ENCODE measurements at regions not wholly inside any gene's neighbourhood (a gene's known extent, or its start where the extent isn't known, plus 50 kb on each side); places are given as distances from the start of the nearest gene placed in this dataset.

DNA sequence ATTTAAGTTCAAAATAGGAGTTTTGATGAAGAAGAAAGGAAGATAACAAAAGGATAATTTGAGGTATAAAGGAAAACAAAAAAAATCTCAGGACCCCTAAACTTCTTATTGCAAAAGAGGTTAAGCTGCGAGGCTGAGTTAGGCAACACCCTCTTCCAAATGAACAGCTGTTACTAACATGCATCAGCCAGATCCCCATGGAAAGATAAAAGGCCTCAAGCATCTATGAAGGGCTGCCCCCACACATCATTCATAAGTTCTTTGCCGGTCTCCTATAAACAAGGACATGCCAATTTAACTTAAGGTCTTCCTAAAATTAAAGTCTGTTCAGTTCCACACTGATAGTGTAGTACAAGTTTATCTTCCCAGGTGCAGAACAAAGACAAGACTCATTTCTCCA is 75.8 kb upstream of the IMMP2L start:
- POLR2A ChIA-PET = no interaction called here
- Histone ChIP-seq H3K9me3 (ENCODE audit: control insufficient read depth in 1 of 2, insufficient read depth in 1 of 2, low read length in 2 of 2) (peaks cover 0 to 6% of the 10 kb centered on the region in 2 experiments), H3K4me1 (ENCODE audit: insufficient read depth, low read length) (no peaks in the 10 kb centered on the region), H3K4me3 (ENCODE audit: low read length) (no peak overlapping the region), H3K36me3 (ENCODE audit: insufficient read depth, low read length) (no peaks in the 10 kb centered on the region), H3K27me3 (ENCODE audit: control insufficient read depth in 1 of 2, insufficient read depth in 2 of 2, low read length in 2 of 2) (no peaks in the 10 kb centered on the region), H3K27ac (ENCODE audit: low read depth in 1 of 2, low read length in 2 of 2) (no peak overlapping the region)
- CTCF ChIA-PET = no interaction called here
- DNase-seq = no peak
- no peaks in the 10 kb centered on the region for H3K9me3 Mint-ChIP-seq
- no peak for ATAC-seq (ENCODE audit: poor library complexity)
- intact Hi-C loops (cut with DNase I, micrococcal nuclease) = no loop called here
- H3K4me1 Mint-ChIP-seq (ENCODE audit: low read depth) = no peaks in the 10 kb centered on the region
- no peaks in the 10 kb centered on the region for H3K36me3 Mint-ChIP-seq (ENCODE audit: low read depth)
- TF ChIP-seq, protein P1, sequence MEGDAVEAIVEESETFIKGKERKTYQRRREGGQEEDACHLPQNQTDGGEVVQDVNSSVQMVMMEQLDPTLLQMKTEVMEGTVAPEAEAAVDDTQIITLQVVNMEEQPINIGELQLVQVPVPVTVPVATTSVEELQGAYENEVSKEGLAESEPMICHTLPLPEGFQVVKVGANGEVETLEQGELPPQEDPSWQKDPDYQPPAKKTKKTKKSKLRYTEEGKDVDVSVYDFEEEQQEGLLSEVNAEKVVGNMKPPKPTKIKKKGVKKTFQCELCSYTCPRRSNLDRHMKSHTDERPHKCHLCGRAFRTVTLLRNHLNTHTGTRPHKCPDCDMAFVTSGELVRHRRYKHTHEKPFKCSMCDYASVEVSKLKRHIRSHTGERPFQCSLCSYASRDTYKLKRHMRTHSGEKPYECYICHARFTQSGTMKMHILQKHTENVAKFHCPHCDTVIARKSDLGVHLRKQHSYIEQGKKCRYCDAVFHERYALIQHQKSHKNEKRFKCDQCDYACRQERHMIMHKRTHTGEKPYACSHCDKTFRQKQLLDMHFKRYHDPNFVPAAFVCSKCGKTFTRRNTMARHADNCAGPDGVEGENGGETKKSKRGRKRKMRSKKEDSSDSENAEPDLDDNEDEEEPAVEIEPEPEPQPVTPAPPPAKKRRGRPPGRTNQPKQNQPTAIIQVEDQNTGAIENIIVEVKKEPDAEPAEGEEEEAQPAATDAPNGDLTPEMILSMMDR (IDR thresholded peaks at IDR 0.05) = no peak
- H3K4me3 Mint-ChIP-seq = no peak overlapping the region
- no peak overlapping the region for H3K27ac Mint-ChIP-seq
- H3K27me3 Mint-ChIP-seq = peaks cover 36% of the 10 kb centered on the region

DNA sequence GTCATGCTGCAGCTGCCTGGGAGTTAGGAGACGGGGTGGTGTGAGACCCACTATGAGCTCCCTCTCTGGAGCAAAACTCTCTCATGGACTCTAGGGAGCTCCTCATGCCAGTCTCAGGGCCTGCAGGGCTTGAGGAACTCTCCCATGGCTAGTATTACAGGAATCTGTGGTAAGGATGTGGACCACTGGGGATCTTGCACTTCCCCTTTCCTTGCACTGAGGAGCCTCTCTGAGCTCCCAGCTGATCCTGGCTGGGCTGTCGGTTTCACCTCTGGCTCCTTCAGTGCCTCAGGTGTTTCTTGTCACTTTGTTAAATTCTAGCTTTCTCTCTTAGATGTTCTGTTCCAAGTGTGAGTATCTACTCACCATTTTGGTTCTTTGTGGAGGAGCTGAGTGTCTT is 71.6 kb upstream of the IMMP2L start:
- Mint-ChIP-seq H3K27ac (no peak overlapping the region), H3K36me3 (ENCODE audit: low read depth) (no peaks in the 10 kb centered on the region), H3K27me3 (peaks cover 31% of the 10 kb centered on the region), H3K9me3 (peaks cover 12% of the 10 kb centered on the region), H3K4me3 (no peak overlapping the region), H3K4me1 (ENCODE audit: low read depth) (no peaks in the 10 kb centered on the region)
- H3K36me3 ChIP-seq (ENCODE audit: insufficient read depth, low read length) = no peaks in the 10 kb centered on the region
- intact Hi-C loops (cut with DNase I, micrococcal nuclease) = no loop called here
- peaks cover 7 to 21% of the 10 kb centered on the region in 2 experiments for H3K9me3 ChIP-seq (ENCODE audit: control insufficient read depth in 1 of 2, insufficient read depth in 1 of 2, low read length in 2 of 2)
- H3K27me3 ChIP-seq (ENCODE audit: control insufficient read depth in 1 of 2, insufficient read depth in 2 of 2, low read length in 2 of 2) = no peaks in the 10 kb centered on the region
- TF ChIP-seq, protein P1 (IDR thresholded peaks at IDR 0.05) = no peak
- H3K4me1 ChIP-seq (ENCODE audit: insufficient read depth, low read length) = no peaks in the 10 kb centered on the region
- ATAC-seq (ENCODE audit: poor library complexity) = no peak
- ChIA-PET POLR2A (no interaction called here), CTCF (no interaction called here)
- no peak overlapping the region for H3K4me3 ChIP-seq (ENCODE audit: low read length)
- no peak overlapping the region for H3K27ac ChIP-seq (ENCODE audit: low read depth in 1 of 2, low read length in 2 of 2)
- no peak for DNase-seq

DNA sequence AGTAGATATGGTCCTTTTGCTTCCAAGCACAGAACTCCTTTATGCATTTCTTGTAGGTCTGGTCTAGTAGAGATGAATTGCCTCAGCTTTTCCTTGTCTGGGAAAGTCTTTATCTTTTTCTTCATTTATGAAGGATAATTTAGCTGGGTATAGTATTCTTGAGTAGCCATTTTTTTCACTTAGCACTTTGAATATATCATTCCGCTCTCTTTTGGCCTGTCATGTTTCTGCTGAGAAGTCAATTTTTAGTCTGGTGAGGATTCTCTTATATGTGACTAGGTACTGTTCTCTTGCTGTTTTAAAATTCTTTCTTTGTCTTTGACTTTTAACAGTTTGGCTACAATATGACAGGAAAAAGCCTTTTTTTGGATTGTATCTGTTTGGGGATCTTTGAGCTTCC is 68.6 kb upstream of the IMMP2L start:
- DNase-seq = no peak
- CTCF ChIA-PET = interaction anchor here (0.6 kb wide), 1 partner anchor 329 kb away, joined by 3 read pairs; no protein-coding TSS in a partner anchor
- Histone ChIP-seq H3K36me3 (ENCODE audit: insufficient read depth, low read length) (no peaks in the 10 kb centered on the region), H3K4me1 (ENCODE audit: insufficient read depth, low read length) (no peaks in the 10 kb centered on the region), H3K27me3 (ENCODE audit: control insufficient read depth in 1 of 2, insufficient read depth in 2 of 2, low read length in 2 of 2) (no peaks in the 10 kb centered on the region), H3K9me3 (ENCODE audit: control insufficient read depth in 1 of 2, insufficient read depth in 1 of 2, low read length in 2 of 2) (peaks cover 7 to 21% of the 10 kb centered on the region in 2 experiments), H3K4me3 (ENCODE audit: low read length) (no peak overlapping the region), H3K27ac (ENCODE audit: low read depth in 1 of 2, low read length in 2 of 2) (no peak overlapping the region)
- no peak for ATAC-seq (ENCODE audit: poor library complexity)
- H3K36me3 Mint-ChIP-seq (ENCODE audit: low read depth) = no peaks in the 10 kb centered on the region
- intact Hi-C loops (cut with DNase I, micrococcal nuclease) = no loop called here
- peaks cover 24% of the 10 kb centered on the region for H3K27me3 Mint-ChIP-seq
- POLR2A ChIA-PET = no interaction called here
- no peak overlapping the region for H3K4me3 Mint-ChIP-seq
- no peak overlapping the region for H3K27ac Mint-ChIP-seq
- TF ChIP-seq, protein P1 (IDR thresholded peaks at IDR 0.05) = no peak
- no peaks in the 10 kb centered on the region for H3K4me1 Mint-ChIP-seq (ENCODE audit: low read depth)
- H3K9me3 Mint-ChIP-seq = peaks cover 12% of the 10 kb centered on the region
